Sigmoid colon (tissue), 6 donors: ENCODE measurements at regions not wholly inside any gene's neighbourhood (a gene's known extent, or its start where the extent isn't known, plus 50 kb on each side); places are given as distances from the start of the nearest gene placed in this dataset.

Experiments used
- DNase-seq: peaks from one replicate; pipeline ENCODE4 v3.0.0-alpha.2; 2019
- H3K27ac ChIP-seq, 4 donors: fragments of 200-600 bp; sonication (generic); one replicate each; pipeline ENCODE4 v1.5.1; 2016 to 2019; ENCODE audit warnings: mild to moderate bottlenecking in 1 of 4
- H3K27me3 ChIP-seq, 3 donors: fragments of 200-600 bp; sonication (generic); one replicate each; pipeline ENCODE4 v1.5.1; 2019; ENCODE audit warnings: mild to moderate bottlenecking in 1 of 3
- H3K36me3 ChIP-seq, 4 donors: fragments of 200-600 bp; sonication (generic); one replicate each; pipeline ENCODE4 v1.5.1; 2016 to 2019
- H3K4me1 ChIP-seq, 4 donors: fragments of 200-600 bp; sonication (generic); one replicate each; pipeline ENCODE4 v1.5.1; 2017 to 2019
- H3K4me3 ChIP-seq, 4 donors: fragments of 200-600 bp; sonication (generic); one replicate each; pipeline ENCODE4 v1.5.1; 2017 to 2019; ENCODE audit warnings: mild to moderate bottlenecking in 2 of 4, moderate library complexity in 1 of 4
- H3K9me3 ChIP-seq, 4 donors: fragments of 200-600 bp in 3 of 4; sonication (generic) in 3 of 4; one replicate each; pipeline versions ENCODE4 v1.5.1 to v1.6.1; 2013 to 2019
- EP300 ChIP-seq, 4 donors: sonication (generic); formaldehyde crosslinking; IDR thresholded peaks; one replicate each; pipeline ENCODE4 v1.6.1; 2017; ENCODE audit warnings: antibody characterized with exemption in 4 of 4
- POLR2A ChIP-seq, 2 donors: fragments of 450-650 bp; IDR thresholded peaks; one replicate each; pipeline ENCODE4 v1.6.1; 2016; ENCODE audit warnings: antibody characterized with exemption in 2 of 2, mild to moderate bottlenecking in 2 of 2, moderate library complexity in 2 of 2
- POLR2AphosphoS5 ChIP-seq, 4 donors: sonication (generic); formaldehyde crosslinking; IDR thresholded peaks; one replicate each; pipeline ENCODE4 v1.6.1; 2017; ENCODE audit warnings: antibody characterized with exemption in 4 of 4
- WGBS, 2 donors: extraction: QIAGEN DNeasy Blood & Tissue Kit; methylation state at CpG; one replicate each; pipeline ENCODE4 v1.1.7; 2013; 5-methylcytosine and 5-hydroxymethylcytosine counted together
- intact Hi-C: fragments of 100-400 bp; cut with DNase I; formaldehyde crosslinking; loops from one replicate; pipeline ENCODE4 v1.15.1; 2023
- TF ChIP-seq, protein P1 (sequence below), 4 experiments: fragments of 450-650 bp in 3 of 4; fragments of 200-600 bp in 1 of 4; IDR thresholded peaks; one replicate each; pipeline ENCODE4 v1.5.1; 2016 to 2019; ENCODE audit warnings: antibody characterized with exemption in 4 of 4, mild to moderate bottlenecking in 3 of 4, moderate library complexity in 2 of 4
- donor health status: healthy with polysubstance abuse.
- donor health status: healthy.

DNA sequence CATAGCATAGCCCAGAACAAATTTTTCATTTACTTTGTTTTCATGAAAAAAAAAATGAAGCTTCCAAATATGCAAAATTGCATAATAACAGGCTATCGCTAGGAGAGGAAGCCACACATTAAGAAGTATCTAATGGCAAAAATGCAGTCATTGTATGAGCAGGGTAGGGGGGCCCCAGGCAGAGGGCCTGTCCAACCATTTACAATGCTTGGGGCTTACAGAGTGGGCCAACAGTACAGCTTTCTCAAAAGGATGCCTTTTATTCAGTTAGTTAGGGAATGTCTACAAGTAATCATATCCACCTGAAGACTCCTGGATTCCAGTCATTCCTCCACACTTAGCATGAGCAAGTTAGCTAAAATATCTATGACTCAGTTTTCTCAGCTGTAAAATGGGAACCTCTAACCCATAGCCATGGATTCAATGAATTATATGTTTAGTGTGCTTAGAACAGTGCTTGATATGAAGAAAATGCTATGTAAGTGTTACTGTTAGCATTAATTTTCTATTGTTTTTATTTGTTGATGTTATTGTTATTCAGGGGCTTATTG lies 117.7 kb downstream of the GAS1 start:
- 83 to 91% methylated on average over 1 of the region's 1 CpG for WGBS, 2 donors
- Histone ChIP-seq H3K36me3 (no peaks in the 10 kb centered on the region), H3K4me1 (no peaks in the 10 kb centered on the region), H3K9me3 (no peaks in the 10 kb centered on the region), H3K27ac (no peak overlapping the region), H3K4me3 (no peak overlapping the region), H3K27me3 (no peaks in the 10 kb centered on the region)
- TF ChIP-seq POLR2A (IDR thresholded peaks at IDR 0.05) (no peak), POLR2AphosphoS5 (IDR thresholded peaks at IDR 0.05) (no peak), EP300 (IDR thresholded peaks at IDR 0.05) (no peak)
- TF ChIP-seq, protein P1, sequence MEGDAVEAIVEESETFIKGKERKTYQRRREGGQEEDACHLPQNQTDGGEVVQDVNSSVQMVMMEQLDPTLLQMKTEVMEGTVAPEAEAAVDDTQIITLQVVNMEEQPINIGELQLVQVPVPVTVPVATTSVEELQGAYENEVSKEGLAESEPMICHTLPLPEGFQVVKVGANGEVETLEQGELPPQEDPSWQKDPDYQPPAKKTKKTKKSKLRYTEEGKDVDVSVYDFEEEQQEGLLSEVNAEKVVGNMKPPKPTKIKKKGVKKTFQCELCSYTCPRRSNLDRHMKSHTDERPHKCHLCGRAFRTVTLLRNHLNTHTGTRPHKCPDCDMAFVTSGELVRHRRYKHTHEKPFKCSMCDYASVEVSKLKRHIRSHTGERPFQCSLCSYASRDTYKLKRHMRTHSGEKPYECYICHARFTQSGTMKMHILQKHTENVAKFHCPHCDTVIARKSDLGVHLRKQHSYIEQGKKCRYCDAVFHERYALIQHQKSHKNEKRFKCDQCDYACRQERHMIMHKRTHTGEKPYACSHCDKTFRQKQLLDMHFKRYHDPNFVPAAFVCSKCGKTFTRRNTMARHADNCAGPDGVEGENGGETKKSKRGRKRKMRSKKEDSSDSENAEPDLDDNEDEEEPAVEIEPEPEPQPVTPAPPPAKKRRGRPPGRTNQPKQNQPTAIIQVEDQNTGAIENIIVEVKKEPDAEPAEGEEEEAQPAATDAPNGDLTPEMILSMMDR (IDR thresholded peaks at IDR 0.05) = no peak
- intact Hi-C loops = no loop called here
- no peak for DNase-seq

DNA sequence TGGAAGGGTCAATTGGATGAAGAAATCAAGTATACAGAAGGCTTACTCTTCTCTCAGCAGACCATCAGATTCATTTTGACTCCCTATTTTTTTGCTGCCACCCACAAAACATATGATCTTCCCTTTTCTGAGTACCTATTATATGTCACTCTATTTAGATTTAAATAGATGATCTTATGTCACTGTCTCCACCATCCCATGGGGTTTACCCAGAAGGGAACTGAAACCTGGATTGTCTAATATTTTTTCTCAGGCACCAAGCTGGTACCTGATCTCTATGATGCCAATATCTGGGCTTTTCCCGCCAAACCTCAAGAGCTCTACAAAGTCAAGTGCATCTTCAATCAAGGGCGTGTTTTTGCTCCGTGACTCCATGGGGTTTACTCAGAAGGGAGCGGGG lies 118.7 kb downstream of the GAS1 start:
- Histone ChIP-seq H3K27me3 (no peaks in the 10 kb centered on the region), H3K36me3 (no peaks in the 10 kb centered on the region), H3K9me3 (no peaks in the 10 kb centered on the region), H3K27ac (no peak overlapping the region), H3K4me3 (no peak overlapping the region), H3K4me1 (no peaks in the 10 kb centered on the region)
- DNase-seq = no peak
- TF ChIP-seq POLR2AphosphoS5 (IDR thresholded peaks at IDR 0.05) (no peak), EP300 (IDR thresholded peaks at IDR 0.05) (no peak), POLR2A (IDR thresholded peaks at IDR 0.05) (no peak)
- TF ChIP-seq, protein P1 (IDR thresholded peaks at IDR 0.05) = no peak
- WGBS, 2 donors = 86 to 89% methylated on average over 4 of the region's 4 CpGs
- intact Hi-C loops = no loop called here

DNA sequence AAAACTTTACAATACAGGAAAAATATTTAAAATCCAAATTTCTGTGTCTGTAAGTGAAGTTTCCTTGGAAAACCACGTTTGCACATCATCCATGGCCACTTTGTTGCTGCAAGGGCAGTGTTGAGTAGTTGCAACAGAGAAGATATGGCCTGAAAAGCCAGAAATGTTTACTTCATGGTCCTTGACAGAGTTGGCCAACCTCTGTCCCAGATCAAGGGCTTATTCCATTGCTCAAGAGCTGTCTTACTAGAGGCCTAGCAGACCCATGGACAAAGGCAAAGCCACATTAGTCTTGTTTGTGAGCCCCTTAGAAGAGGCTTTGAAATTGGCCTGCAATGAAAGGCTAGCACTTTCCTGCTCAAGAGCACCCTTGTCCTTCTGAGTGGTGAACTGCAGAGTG lies 119.4 kb downstream of the GAS1 start:
- Histone ChIP-seq H3K27me3 (no peaks in the 10 kb centered on the region), H3K27ac (no peak overlapping the region), H3K4me3 (no peak overlapping the region), H3K9me3 (no peaks in the 10 kb centered on the region), H3K36me3 (no peaks in the 10 kb centered on the region), H3K4me1 (no peaks in the 10 kb centered on the region)
- intact Hi-C loops = no loop called here
- DNase-seq = no peak
- 12 to 36% methylated on average over 1 of the region's 1 CpG for WGBS, 2 donors
- TF ChIP-seq, protein P1 (IDR thresholded peaks at IDR 0.05) = no peak
- peak in 1 of 4 donors; percentile 39 for TF ChIP-seq POLR2AphosphoS5 (IDR thresholded peaks at IDR 0.05)
- TF ChIP-seq POLR2A (IDR thresholded peaks at IDR 0.05) = no peak

DNA sequence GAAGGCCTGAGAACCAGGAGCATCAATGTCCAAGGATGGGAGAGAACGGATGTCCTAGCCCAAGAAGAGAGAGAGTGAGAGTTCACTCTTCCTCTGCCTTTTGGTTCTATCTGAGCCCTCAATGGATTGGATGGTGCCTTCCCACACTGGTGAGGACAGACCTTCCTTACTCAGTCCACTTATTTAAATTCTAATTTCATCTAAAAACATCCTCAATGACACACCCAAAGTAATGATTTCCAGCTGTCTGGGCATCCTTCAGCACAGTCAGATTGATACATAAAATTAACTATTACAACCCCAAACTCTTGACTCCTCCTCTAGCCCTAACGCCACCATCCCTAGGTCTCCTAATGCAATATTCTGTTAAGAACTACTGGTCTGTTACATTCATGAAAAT lies 122.0 kb downstream of the GAS1 start:
- Histone ChIP-seq H3K27ac (no peak overlapping the region), H3K36me3 (no peaks in the 10 kb centered on the region), H3K27me3 (no peaks in the 10 kb centered on the region), H3K9me3 (no peaks in the 10 kb centered on the region), H3K4me3 (no peak overlapping the region), H3K4me1 (no peaks in the 10 kb centered on the region)
- no peak for DNase-seq
- WGBS, 2 donors = 80 to 86% methylated on average over 2 of the region's 2 CpGs
- intact Hi-C loops = no loop called here
- TF ChIP-seq, protein P1 (IDR thresholded peaks at IDR 0.05) = no peak
- TF ChIP-seq POLR2A (IDR thresholded peaks at IDR 0.05) (no peak), EP300 (IDR thresholded peaks at IDR 0.05) (no peak), POLR2AphosphoS5 (IDR thresholded peaks at IDR 0.05) (no peak)
